NCI-H2081 (cell line): ENCODE measurements at regions not wholly inside any gene's neighbourhood (a gene's known extent, or its start where the extent isn't known, plus 50 kb on each side); places are given as distances from the start of the nearest gene placed in this dataset.

Experiments
- DNase-seq, 2 experiments: peaks; one replicate each; lab custom pipeline; 2025; lab: John Stamatoyannopoulos, UW

DNA sequence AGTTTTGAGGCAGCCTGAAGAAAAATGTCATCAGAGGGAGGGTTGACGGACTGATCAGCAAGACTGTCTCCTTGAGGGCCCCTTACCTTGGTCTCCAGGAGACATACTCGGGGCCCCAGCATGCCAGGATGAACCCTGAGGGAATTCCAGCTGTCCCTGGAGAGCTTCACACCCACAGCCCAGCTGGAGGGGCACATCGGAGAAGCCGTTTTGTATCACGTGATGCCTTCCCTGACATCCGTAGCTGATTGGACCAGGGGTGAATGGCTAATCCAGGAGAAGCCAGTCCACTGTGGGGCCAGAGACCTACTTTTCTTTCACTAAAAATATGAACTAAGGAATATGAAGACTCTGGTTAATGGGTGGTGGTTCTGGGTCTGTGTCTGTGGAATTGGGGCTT is 86.0 kb upstream of the TP53I11 start:
- DNase-seq: no peak

DNA sequence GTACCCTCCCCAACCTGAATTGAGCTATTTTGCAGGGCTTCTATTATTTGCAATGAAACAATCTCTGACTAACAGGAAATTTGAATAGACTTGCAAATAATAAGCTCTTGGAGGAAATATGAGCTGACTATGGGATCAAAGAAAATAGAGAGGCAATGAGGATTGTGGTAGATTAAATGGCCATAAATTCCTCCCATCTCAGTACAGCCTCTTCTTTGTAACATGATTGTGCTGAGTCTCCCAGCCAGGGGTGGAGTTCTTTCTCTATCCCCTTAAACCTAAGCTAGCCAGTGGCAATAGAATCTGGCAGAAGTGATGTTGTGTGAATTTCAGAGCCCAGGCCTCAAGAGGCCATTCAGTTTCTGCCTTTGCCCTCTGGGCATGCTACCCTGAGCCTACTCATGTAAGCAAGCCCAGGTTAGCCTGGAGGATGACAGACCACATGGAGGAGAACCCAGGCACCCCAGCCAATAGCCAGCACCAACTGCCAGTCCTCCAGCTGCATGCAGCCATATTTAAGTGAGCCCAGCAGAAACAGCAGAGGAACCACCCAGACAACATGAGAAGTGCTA is 86.8 kb upstream of the TP53I11 start:
- no peak for DNase-seq

DNA sequence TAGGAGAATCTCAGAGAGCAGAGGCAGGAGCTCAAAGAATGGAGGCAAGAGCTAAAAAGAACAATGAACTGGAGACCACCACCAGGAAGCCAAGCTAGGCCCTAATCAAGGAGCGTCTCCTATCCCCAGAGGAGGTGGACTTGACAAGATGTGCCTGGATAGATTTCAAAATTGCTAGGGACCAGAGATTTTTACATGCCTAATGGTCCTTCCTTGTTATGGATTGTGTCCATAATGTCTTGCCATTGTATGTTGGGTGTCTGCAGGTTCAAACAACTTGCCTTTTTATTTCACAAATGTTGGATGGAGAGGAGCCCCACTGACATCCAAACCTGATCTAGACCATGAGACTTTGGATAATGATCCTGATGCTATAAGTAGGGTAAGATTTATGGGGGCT is 88.2 kb upstream of the TP53I11 start:
- DNase-seq: no peak

DNA sequence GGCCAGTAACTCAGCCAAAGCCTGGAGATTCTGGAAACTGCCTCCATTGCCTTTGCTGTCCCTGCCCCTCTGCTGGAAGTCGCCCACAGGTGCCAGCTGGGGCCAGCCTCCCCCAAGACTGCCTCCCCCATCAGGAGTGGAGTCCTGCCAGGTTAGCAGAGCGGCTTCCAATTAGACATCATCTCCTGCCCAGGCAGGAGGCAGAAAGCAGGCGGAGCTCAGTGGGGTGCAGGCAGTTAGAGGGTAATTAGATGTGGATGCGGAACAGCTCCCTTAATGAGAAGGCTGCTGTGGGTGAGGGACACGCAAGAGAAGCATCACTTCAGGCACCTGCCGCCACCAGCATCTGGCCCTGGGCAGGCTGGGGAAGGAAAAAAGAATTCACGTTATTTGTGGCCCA is 90.9 kb upstream of the TP53I11 start:
- DNase-seq: peak; percentile 98 to 99

DNA sequence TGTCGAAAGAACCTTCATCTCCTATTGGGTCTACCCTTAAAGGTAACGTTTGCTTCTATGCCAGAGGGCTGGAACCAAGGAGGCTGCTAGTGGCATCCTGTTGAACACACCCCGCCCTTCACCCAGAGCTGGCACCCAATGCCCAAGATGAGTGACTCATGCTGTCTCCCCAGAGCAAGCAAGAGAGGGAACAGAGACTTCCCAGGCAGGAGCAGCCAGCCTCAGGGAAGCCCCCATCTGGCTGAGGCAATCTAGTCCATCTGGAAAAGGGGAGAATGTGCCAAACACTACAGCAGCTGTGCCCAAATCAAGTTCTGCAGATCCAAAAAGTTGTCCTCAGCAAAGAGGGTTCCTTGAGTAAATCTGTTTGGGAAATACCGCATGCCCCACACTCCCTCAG is 91.9 kb upstream of the TP53I11 start:
- peak; percentile 19 to 61 for DNase-seq

DNA sequence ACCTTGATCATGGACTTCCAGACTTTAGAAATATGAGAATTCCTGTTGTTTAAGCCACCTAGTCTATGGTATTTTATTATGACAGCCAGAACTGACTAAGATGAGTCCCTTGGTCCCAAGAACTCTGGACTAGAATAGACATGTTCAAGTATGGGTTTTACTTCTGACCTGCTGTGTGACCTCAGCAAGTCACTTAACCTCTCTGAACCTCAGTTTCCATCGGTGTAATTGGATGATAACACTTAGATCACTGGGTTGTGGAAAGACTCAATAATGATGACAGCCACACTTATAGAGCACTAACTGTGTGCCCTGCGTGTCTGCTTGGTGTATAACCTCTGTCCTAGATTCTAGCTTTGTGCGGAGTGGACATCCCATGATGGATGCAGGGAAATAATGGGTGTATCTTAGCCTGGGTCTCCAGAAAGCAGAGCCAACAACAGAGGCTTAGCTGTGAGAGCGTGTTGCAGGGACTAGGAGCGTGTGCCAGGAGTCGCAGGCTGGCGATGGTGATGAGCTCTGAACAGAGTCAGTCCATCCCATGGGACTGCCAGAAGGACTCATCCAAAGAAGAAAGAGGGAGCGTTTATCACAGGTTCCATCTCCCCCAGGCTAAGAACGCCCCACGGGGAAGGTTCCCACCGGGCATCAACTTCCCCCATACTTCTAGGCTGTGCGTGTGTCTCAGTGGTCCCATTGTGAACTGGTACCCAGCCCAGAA is 93.2 kb upstream of the TP53I11 start:
- no peak for DNase-seq

DNA sequence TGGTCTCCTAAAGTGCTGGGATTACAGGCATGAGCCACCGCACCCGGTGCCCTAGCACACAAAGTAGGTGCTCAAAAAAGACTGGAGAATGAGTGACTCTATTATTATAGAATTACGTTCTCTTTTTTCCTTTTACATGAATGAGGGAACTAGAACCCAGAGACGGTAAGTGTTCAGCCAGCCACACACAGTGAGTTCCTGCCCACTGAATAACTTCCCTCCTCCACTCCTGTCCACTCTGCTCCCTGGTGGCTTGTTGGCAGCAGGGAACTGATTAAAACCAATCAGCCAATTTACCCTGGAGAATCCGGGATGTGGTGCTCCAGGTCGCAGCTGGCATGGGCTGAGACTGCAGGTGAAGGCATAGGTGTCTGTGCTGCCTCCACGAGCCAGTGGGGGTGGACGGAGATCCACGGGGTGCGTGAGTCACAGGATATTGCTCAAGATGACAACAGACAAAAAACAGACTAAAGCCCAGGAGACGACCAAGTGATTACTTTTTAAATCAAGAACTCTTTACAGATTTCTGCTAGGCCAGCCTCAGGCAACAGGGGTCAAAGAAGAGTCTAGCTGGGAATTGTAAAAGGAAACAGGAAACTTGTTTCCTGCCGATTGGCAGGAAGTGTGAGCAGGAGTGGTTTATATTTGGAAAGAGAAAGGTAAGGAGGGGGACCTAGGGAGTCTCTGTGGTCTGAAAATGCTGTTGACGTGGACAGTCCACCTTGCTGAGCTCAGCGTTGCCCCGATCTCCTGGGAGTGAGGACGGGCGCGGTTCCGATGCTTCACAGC is 95.2 kb upstream of the TP53I11 start:
- DNase-seq: peak in 1 of 2 experiments; percentile 44

DNA sequence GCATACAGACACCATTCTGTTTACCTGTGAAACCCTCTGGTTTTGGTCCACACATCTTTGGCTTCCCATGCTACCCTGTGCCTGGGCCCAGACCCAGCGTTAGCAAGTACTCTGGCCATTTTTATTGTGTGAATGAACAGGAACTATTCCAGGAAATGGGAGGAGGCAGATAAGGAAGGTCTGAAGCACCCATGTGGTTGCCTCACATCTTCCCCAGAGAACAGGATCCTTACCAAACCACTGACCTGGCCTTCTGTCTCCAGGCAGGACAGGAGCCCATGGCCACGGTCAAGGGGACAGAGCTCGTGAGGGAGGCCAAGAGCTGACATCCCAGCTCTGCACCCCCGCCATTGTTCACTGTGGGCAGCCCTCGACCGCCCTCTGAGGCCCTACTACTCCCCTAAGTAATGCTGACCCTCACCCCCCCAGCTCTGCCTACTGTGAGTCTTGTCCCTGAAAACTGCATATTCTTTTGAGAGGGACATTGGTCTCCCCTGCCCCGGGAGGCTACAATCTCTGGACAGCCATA is 97.7 kb upstream of the TP53I11 start:
- no peak for DNase-seq

DNA sequence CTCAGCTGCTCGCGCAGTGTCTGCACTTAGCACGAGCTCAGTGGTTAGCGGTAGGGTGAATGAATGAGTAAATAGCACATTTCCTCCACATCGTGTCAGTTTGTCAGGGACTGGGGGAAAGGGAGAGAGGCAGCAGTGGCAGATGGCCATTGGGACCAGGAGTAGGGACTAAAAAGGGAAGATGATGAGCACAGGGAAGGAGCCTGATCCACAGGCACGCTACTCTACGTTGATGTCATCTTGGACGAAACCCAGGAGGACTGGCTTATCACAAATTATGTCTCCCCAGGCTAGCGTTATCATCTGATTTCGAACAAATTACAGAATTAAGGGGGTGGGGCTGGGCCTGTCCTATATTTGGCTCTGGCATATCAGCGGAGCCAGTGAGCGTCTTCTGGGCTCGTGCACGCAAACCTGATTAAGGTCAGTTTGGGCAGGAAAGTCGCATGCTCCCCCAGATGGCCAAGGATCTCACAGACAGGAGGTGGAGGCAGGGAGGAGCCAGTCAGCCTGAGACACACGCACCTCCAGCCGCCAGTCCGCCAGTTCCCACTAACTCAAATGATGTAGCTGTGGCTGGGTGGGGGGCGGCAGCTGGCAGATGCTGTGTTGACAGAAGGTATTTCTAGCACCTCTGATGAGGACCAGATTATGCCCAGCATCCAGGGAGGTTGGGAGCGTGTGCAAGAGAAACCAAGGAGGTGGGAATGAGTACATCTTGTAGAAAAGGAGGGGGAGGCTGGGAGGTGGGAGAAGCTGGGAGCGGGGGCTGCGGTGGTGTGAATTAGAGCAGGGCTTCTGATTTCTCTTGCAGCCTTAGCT is 97.4 kb upstream of the PRDM11 start:
- DNase-seq: peak; percentile 70 to 80

DNA sequence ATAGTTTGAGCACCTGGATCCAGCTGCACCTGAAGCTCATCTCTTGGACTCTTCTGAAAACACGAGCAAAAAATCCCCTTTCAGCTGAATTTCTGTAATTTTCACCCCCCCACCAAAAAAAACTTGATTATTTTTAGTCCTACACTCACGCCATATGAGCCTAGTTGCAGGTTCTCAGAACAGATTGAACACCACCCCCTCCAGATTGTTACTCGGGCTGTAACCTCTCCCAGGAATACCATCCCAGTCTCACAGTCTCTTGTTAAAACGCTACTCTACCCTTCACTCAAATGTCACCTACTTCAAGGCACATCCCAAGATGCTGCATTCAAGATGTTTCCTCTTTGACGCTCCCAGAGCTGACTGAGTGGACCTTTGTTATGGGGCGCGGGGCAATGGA is 96.3 kb upstream of the PRDM11 start:
- DNase-seq: no peak

DNA sequence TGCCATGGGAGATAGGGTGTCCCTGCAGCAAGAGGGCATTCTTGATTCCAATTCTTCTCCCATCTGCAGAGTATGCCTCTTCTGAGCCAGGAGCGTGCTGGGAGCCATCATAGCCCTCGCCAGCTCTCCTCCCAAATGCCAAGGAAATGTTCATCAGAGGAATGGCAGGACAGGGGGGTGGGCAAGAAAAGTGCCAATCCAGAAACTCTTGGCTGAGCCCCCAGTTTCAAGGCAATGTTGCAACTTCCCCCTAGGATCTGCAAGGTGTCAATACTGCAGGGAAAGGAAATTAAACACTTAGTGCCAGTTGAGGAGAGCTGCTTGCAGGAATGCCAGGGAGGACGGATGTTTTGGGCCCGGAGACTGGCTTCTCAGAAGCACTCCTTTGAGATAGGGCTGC is 94.8 kb upstream of the PRDM11 start:
- DNase-seq: no peak

DNA sequence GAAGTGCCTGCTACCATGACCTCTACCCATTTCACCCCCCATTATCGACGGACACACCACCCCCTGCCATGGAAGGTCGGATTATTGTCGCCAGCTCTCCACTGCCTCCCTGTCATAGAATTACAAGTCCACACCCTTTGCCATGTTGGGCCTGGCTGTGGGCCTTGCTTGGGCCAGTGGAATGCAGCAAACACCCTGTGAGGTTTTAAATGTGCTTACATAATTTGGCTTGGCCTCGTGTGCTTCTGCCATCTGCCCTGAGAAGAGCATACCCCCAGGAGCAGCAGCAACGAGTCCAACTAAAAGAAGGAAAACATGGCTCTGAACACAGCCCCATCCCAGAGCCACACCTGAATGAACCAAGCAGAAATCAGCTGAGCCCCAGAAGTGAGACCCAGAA is 94.1 kb upstream of the PRDM11 start:
- DNase-seq: no peak

DNA sequence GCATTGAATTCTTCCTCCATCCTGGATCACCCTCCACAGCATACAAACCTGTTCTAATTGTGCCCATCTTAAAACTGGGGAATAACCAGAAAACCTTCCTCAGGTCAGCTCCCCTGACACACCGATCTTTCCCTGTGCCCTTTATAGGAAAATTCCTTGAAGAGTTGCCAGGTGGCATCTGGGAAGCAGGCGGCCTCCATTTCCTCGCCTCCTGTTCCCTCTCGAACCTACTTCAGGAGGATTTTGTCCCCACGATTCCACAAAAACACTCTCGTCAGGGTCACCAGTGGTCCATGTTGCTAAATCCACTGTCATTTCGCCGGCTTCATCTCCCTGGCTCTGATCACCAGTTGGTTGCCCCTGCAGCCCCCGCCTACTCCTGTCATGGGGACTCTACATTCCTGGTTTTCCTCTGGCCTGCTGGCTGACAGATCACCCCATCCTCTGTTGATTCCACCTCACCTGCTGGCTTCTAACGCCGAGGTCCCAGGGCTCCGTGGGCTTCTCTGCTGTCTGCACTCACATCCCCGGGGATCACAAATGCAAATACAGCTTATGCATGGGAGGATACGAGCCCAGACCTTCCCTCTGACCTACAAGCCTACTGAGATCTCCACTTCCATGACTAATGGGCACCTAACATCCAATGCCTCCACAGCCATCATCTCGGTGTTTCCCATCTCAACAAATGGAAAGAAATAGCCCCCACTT is 92.5 kb upstream of the PRDM11 start:
- no peak for DNase-seq

DNA sequence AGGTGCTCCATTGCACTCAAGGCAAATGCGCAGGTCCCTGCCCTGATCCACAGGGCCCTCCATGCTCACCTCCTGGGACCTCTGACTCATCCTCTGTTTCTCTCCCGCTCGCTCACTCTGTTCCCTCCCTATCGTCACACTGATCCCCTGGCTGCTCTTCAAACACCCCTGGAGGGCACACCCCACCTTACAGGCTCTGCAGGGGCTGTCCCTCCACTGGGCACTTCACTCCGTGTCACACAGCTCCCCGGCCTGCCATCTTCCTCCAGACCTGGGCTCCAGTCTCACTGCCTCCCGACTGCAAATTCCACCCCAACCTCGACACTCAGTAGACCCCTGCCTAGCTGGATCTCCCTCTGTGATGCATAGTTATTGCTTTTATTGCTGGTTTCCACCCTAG is 91.5 kb upstream of the PRDM11 start:
- no peak for DNase-seq

DNA sequence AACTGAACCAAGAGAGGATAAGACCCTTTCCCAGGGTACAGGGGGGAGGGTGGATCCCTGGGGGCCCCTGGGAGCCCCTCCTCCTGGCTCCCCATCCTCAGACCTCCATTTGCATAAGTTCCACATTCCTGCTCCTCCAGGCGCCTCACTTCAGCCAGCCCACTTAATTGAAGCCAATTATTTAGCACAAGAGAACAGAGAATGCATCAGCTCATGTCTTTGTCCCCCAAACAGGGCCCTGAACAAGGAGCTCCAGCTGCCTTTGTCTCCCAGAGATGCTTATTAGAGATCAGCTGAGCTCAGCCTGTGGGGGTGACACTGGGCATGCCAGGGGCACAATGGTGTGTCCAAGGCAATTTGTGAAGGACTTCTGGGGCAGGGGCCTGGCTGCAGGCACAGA is 89.9 kb upstream of the PRDM11 start:
- peak; percentile 17 to 35 for DNase-seq

DNA sequence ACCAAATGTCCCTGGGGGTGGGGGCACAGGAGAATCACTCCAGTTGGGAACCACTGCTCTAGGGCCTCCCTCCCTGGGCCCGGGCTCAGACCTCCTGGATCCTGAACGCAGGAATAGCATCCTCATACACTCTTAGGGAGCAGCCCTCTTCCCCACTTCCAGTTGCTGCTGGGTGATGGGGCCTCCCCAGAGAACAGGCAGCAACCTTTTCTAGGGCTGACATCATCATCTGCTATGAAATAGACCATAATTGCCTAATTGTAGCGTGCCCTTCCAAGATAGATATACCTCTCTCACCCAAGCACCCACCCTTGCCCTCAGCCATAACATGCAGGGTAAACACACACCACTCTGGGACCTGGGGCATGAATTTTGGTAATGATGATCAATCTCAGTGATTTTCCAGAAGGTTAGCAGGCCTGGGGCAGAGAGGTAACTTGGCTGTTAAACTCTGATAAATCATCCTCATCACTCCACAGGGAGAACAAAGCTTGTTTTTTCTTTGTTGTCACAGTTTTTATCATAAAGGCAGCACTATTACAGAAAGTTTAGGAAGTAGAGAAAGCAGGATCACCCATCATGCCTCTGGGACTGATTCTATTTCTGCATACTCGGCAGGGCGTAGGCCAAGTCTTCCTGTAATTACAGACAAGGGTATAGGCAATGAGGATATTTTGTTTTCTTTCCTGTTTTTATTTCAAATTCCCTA is 88.3 kb upstream of the PRDM11 start:
- peak; percentile 21 to 33 for DNase-seq

DNA sequence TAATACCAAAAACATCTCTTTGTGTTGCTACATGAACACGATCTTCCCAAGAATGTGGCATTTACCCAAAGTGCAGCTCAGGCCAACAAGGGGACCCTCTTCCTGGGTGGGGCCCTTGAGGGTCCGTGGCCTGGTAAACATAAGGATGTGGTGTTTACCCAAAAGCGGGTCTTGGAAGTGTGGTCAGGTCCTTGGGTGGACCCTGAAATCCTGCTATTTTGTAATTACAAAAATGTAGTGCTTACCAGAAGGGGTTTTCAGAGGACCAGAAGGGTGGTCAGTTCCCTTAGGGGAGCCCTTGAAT is 87.8 kb upstream of the PRDM11 start:
- no peak for DNase-seq

DNA sequence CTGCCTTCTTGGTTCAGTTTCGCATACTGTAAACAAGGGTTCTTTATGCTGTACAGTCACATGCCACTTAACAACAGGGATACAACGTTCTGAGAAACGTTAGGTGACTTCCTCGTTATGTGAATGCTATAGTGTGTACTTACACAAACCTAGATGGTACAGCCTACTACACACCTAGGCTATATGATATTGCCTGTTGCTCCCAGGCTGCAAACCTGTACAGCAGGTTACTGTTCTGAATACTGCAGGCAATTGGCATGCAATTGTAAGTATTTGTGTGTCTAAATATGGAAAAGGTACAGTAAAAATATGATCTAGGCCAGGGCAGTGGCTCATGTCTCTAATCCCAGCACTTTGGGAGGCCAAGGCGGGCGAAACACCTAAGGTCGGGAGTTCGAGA is 85.7 kb upstream of the PRDM11 start:
- no peak for DNase-seq

DNA sequence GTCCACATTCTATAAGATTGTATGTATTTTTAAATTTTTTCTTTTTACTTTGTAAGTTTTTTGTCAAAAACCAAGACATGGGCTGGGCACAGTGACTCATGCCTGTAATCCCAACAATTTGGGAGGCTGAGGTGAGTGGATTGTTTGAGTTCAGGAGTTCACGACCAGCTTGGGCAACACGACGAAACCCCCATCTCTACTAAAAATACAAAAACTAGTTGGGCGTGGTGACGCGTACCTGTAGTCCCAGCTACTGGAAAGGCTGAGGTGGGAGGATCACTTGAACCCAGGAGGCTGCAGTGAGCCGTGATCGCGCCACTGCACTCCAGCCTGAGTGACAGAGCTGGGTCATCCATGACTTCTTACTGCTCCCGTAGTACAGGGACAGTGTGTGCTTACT is 84.8 kb upstream of the PRDM11 start:
- DNase-seq: no peak

DNA sequence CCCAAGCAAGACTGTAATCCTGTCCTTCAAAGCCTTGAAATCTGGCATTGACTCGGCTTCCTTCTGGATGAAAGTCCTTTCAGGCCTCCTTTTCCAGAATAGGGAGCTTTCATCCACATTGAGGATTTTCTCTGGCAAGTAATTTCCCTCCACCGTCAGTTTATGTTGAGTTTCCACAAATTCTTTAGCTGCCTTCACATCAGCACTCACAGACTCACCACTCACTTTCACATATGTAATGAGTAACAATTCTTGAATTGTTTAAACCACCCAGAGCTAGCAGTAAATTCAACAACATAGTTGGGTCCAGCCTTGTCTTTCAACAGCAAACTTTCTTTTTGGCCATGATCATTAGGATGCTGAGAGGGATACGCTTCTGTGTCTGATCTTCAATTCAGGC is 84.3 kb upstream of the PRDM11 start:
- DNase-seq: no peak

DNA sequence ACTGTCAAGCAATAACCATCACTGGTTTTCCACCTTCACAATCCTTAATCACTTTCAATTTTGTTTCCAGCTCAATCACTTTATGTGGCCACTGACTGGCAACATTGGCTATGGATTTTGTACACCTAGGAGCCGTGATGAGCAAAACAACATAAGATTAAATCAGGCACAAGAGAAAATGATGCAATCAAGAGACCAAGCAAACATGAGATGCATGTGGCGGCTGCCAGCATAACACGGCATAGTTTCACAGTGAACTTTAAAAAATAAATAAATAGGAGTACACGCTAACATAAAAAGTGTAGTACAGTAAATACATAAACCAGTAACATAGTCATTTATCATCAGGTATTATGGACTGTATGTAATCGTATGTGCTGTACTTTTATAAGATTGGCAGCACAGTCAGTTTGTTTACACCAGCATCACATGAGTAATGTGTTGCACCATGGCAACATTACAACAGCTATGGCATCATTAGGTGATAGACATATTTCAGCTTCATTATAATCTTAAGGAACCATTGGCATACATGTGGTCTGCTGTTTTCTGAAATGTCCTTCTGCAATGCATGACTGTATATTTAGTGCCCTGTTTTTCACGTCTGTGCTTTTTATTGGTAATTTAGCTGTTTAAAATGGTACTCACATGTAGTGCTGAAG is 83.3 kb upstream of the PRDM11 start:
- DNase-seq: no peak
